KMS-11 (cell line): ENCODE measurements at regions not wholly inside any gene's neighbourhood (a gene's known extent, or its start where the extent isn't known, plus 50 kb on each side); places are given as distances from the start of the nearest gene placed in this dataset.

ENCODE experiments used
- H2AFZ ChIP-seq: fragments of 200-600 bp; sonication (generic); 2 replicates; pipeline ENCODE4 v1.6.1; 2016; ENCODE audit warnings: antibody characterized with exemption, mixed run types, low read depth
- H3K27ac ChIP-seq: fragments of 200-600 bp; sonication (generic); 2 replicates; pipeline ENCODE4 v1.6.1; 2016; ENCODE audit warnings: mild to moderate bottlenecking, mixed run types
- H3K27me3 ChIP-seq: fragments of 200-600 bp; sonication (generic); 2 replicates; pipeline ENCODE4 v1.6.1; 2017; ENCODE audit warnings: mild to moderate bottlenecking, low read depth, mixed run types, moderate library complexity; ENCODE audit not compliant: insufficient read depth
- H3K36me3 ChIP-seq: fragments of 200-600 bp; sonication (generic); 2 replicates; pipeline ENCODE4 v1.6.1; 2017; ENCODE audit warnings: mild to moderate bottlenecking, mixed run types; ENCODE audit not compliant: insufficient read depth
- H3K4me1 ChIP-seq: fragments of 200-600 bp; sonication (generic); 2 replicates; pipeline ENCODE4 v1.6.1; 2016; ENCODE audit warnings: mild to moderate bottlenecking, low read depth, mixed run types; ENCODE audit not compliant: poor library complexity, severe bottlenecking
- H3K4me2 ChIP-seq: fragments of 200-600 bp; sonication (generic); 2 replicates; pipeline ENCODE4 v1.7.0; 2016; ENCODE audit warnings: mild to moderate bottlenecking, mixed run types
- H3K4me3 ChIP-seq: fragments of 200-600 bp; sonication (generic); IDR thresholded peaks from 2 replicates; pipeline ENCODE4 v1.6.1; 2017; ENCODE audit warnings: low read depth, low read length, mixed read lengths; ENCODE audit not compliant: insufficient read depth
- H3K79me2 ChIP-seq: fragments of 200-600 bp; sonication (generic); 2 replicates; pipeline ENCODE4 v1.6.1; 2016; ENCODE audit warnings: low read depth, mixed run types; ENCODE audit not compliant: insufficient read depth
- H3K9ac ChIP-seq: fragments of 200-600 bp; sonication (generic); 2 replicates; pipeline ENCODE4 v1.6.1; 2016; ENCODE audit warnings: mild to moderate bottlenecking, mixed run types
- H4K20me1 ChIP-seq: fragments of 200-600 bp; sonication (generic); 2 replicates; pipeline ENCODE4 v1.6.1; 2016; ENCODE audit warnings: mild to moderate bottlenecking, mixed run types; ENCODE audit not compliant: insufficient read depth
- TF ChIP-seq, protein P1 (sequence below): fragments of 200-600 bp; sonication (generic); conservative IDR thresholded peaks from 2 replicates; pipeline ENCODE4 v1.6.1; 2017; ENCODE audit warnings: low read depth, mild to moderate bottlenecking, antibody characterized with exemption, low read length, moderate library complexity, mixed read lengths

DNA sequence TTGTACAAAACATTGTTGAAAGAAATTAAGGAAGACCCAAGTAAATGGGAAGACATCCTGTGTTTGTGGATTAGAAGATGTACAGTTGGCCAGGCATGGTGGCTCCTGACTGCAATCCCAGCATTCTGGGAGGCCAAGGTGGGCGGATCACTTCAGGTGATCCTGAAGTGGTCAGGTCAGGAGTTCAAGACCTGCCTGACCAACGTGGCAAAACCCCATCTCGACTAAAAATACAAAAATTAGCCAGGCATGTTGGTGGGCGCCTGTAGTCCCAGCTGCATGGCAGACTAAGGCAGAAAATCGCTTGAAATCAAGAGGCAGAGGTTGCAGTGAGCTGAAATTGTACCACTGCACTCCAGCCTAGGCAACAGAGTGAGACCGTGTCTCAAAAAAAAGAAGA lies 62.0 kb upstream of the SEPTIN5 start:
- Histone ChIP-seq H3K27me3 (no peaks in the 10 kb centered on the region), H3K4me1 (no peaks in the 10 kb centered on the region), H3K27ac (no peak overlapping the region), H3K9ac (no peak overlapping the region), H3K4me3 (no peak overlapping the region), H4K20me1 (no peaks in the 10 kb centered on the region), H2AFZ (no peak overlapping the region), H3K36me3 (no peaks in the 10 kb centered on the region), H3K4me2 (no peak overlapping the region), H3K79me2 (no peaks in the 10 kb centered on the region)
- TF ChIP-seq, protein P1, sequence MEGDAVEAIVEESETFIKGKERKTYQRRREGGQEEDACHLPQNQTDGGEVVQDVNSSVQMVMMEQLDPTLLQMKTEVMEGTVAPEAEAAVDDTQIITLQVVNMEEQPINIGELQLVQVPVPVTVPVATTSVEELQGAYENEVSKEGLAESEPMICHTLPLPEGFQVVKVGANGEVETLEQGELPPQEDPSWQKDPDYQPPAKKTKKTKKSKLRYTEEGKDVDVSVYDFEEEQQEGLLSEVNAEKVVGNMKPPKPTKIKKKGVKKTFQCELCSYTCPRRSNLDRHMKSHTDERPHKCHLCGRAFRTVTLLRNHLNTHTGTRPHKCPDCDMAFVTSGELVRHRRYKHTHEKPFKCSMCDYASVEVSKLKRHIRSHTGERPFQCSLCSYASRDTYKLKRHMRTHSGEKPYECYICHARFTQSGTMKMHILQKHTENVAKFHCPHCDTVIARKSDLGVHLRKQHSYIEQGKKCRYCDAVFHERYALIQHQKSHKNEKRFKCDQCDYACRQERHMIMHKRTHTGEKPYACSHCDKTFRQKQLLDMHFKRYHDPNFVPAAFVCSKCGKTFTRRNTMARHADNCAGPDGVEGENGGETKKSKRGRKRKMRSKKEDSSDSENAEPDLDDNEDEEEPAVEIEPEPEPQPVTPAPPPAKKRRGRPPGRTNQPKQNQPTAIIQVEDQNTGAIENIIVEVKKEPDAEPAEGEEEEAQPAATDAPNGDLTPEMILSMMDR: no peak

DNA sequence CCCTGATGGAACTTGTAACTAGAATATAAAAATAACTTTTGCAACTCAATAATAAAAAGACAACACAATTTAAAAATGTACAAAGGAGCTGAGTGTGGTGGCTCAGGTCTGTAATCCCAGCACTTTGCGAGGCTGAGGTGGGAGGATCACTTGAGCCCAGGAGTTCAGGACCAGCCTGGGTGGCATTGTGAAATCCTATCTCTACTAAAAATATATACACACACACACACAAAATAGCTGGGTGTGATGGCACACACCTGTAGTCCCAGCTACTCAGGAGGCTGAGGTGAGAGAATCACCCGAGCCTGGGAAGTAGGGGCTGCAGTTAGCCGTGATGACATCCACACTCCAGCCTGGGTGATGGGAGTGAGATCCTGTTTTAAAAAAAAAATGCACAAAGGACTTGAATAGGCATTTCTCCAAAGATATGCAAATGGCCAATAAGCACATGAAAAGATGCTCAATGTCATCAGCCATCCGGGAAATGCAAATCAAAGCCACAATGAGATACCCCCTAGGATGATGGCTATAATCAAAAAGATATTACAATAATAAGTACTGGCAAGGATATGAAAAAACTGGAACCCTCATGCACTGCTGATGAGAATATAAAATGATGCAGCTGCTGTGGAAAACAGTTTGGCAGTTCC lies 59.8 kb upstream of the SEPTIN5 start:
- Histone ChIP-seq H4K20me1 (no peaks in the 10 kb centered on the region), H2AFZ (no peak overlapping the region), H3K27me3 (no peaks in the 10 kb centered on the region), H3K79me2 (no peaks in the 10 kb centered on the region), H3K36me3 (no peaks in the 10 kb centered on the region), H3K4me3 (no peak overlapping the region), H3K4me2 (no peak overlapping the region), H3K9ac (no peak overlapping the region), H3K4me1 (no peaks in the 10 kb centered on the region), H3K27ac (no peak overlapping the region)
- TF ChIP-seq, protein P1: no peak

DNA sequence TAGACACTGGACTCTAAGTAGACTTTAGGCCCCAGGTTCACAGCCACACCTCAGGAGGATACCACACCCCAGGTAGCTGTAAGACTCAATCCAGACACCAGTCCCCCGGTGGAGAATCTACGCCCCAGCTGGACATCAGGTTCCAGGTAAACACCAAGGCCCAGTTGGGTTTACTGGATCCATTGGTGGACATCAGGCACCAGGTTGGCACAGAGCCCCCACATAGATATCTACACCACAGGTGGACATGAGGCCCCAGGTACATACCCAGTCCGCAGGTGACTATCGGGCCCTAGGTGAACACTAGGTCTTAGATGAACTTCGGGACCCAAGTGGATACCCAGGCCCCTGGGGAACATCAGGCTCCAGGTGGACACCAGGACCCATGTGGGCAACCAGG lies 58.9 kb upstream of the SEPTIN5 start:
- Histone ChIP-seq H3K27ac (no peak overlapping the region), H3K27me3 (no peaks in the 10 kb centered on the region), H3K4me2 (no peak overlapping the region), H4K20me1 (no peaks in the 10 kb centered on the region), H3K79me2 (no peaks in the 10 kb centered on the region), H3K9ac (no peak overlapping the region), H3K36me3 (no peaks in the 10 kb centered on the region), H3K4me3 (no peak overlapping the region), H3K4me1 (no peaks in the 10 kb centered on the region), H2AFZ (no peak overlapping the region)
- TF ChIP-seq, protein P1: no peak

DNA sequence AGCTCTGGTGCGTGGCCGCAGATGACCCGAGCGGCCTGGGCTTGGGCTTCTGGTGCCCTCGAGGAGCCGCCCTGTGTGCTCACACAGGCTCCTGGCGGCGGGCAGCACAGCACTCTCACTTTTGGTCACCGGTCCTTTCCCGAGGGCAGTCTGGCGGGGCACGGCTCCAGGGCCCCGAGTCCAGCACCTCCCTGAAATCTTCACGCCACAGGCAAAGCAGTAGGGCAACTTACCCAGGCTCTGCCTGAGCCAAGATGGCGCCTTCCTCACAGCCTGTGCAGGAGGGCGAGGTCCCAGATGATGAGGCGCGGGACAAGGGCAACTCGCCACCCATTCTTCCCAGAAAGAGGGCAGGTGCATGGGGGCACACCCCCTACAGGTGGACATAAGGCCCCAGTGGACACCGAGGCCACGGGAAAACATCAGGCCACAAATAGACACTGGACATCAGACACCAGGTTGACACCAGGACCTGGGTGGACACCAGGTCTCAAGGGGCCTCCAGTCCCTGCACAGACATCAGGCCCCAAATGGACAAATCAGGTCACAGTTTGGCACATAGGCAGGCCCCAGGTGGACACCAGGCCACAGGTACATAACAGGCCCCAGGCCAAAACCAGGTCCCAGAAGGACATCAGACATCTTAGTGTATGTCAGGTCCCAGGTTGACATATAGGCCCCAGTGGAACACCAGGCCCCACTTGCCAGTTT lies 57.6 kb upstream of the SEPTIN5 start:
- Histone ChIP-seq H3K27me3 (no peaks in the 10 kb centered on the region), H3K79me2 (no peaks in the 10 kb centered on the region), H4K20me1 (no peaks in the 10 kb centered on the region), H3K4me2 (no peak overlapping the region), H3K4me1 (no peaks in the 10 kb centered on the region), H3K36me3 (no peaks in the 10 kb centered on the region), H3K4me3 (no peak overlapping the region), H3K9ac (no peak overlapping the region), H2AFZ (no peak overlapping the region), H3K27ac (no peak overlapping the region)
- TF ChIP-seq, protein P1: no peak
